Stimulated activated CD8-positive, alpha-beta memory T cell treated with anti-CD3 and anti-CD28 coated beads, Interleukin-12 subunit alpha, Interleukin-12 subunit beta, amount 100 ng/mL, for 24 hours (primary cell): ENCODE measurements at regions not wholly inside any gene's neighbourhood (a gene's known extent, or its start where the extent isn't known, plus 50 kb on each side); places are given as distances from the start of the nearest gene placed in this dataset.

ENCODE experiments used
- DNase-seq: peaks from one replicate; pipeline ENCODE4 v3.0.0-alpha.2; 2020; ENCODE audit errors: extremely low read depth

- DNase-seq, result no peak
These were observed 79.5 kb downstream of the IRF2BPL start for GRCh38 chr14:76948976-76949375.

GRCh38 chr14:76948213-76948947 lies 80.1 kb downstream of the IRF2BPL start:
- DNase-seq, result no peak

GRCh38 chr14:76947838-76948184 lies 80.7 kb downstream of the IRF2BPL start:
- DNase-seq, result no peak

DNA sequence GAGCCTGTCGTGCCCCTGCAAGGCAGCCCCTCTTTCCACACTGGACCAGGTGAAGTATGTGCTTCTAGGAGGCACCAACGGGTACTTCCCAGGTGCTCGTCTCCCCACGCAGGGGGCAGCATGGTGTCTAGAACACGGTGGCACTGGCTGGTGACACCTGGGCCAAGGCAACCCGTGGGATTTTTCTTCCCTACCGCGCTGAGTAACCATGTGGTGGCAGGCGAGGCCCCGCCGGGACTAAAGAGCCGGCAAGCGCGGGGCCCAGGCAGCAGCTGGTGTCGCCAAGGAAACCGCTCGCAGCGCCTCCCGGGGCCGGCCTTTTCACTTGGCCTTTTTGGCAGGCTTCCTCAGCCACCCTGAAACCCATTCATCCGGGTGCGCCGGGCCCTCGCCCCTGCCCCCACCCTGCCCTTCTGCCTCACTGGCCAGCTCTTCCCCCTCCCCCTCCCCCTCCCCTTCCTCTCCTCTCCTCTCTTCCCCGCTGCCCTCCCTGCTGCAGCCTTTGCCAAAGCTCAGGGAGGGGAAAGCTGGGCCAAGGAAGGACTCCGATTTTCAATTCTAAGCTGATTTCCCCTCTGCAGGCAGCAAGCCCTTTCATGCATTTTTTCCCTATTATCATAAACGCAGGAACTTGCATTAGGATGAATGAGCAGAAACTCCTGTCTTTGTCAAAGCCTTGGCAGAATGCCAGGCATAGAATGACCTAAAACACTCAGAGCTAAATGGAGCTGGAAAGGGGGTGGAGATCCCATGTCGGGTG lies 81.2 kb downstream of the IRF2BPL start:
- peak; percentile 53 for DNase-seq

DNA sequence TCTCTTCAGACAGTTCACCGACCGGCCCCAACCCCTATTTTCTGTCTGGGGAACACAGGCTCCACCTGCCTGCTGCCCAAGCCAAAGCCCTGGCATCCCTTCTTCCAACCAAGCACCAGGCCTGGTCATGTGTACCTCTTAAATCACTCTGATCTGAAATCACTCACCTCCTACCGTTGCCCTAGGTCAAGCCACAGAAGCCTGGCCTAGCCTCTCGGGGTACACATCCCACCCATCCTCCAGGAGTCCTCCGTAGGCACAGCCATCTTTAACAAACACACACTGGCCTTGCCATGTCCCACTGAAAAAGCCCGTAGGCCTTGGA lies 81.8 kb downstream of the IRF2BPL start:
- no peak for DNase-seq

DNA sequence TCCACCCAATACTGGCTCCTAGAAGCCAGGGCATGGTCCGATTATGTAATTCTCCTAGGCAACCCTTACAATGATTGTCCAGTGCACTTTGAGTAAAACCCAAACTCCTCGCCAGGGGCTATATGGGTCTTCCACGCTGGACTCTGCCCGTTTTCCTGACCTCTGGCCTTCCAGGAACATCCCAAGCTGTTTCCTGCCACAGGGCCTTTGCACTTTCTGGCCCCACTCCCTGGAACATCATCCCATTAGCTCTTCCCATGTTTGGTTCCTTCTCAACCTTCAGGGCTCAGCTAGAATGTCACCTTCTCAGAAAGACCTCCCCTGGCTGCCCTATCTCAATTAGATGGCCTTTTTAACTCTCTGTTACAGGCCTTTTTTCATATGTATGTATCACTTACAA lies 85.4 kb downstream of the IRF2BPL start:
- DNase-seq, result no peak

GRCh38 chr14:76941946-76942805 lies 86.3 kb downstream of the IRF2BPL start:
- DNase-seq, result no peak

GRCh38 chr14:76941544-76941943 lies 87.0 kb downstream of the IRF2BPL start:
- DNase-seq, result no peak

GRCh38 chr14:76940021-76940760 lies 88.3 kb downstream of the IRF2BPL start:
- no peak for DNase-seq

DNA sequence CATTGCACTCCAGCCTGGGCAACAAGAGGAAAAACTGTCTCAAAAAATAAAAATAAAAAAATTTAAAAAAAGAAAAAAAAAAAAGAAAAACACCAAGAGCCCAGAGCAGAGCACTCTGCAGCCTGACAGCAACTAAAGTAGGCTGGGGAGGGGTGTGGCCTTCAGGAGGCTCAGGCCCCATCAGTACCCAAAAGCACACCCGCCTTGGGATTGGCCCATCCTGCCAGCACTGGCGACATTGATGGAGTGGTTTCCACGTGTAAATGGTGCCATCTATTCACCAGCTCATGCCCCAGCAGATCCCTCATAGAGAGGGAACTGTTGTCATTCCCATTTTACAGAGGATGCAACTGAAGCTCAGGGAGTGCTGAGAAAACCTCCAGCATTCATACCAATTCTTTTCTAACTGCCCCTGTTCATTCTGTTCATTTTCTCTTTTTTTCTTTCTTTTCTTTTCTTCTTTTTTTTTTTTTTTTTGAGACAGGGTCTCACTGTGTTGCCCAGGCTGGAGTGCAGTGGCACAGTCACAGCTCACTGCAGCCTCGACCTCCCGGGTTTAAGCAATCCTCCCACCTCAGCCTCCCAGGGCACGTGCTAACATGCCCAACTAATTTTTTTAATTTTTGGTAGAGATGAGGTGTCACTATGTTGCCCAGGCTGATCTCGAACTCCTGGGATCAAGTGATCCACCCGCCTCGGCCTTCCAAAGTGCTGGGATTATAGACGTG lies 89.3 kb downstream of the IRF2BPL start:
- DNase-seq, result no peak

DNA sequence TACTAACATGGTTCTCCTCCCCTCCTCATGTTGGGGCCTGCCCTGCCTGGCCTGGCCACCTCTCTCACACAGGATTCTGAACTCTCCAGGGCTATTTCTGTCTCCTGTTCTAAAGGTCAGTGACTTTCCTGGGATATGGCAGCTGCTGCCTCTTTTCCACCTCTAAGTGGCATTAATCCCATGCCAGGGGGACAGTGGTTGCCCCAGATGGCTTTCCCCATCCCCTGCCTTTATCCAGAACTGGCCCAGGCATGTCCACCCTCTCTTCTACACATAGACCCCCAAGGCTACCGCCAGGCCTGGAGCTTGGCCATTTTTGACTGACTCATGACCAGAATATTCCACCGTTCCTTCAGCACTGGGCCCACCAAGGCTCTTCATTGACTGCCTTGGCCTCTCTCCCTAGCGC lies 90.4 kb downstream of the IRF2BPL start:
- DNase-seq, result no peak

DNA sequence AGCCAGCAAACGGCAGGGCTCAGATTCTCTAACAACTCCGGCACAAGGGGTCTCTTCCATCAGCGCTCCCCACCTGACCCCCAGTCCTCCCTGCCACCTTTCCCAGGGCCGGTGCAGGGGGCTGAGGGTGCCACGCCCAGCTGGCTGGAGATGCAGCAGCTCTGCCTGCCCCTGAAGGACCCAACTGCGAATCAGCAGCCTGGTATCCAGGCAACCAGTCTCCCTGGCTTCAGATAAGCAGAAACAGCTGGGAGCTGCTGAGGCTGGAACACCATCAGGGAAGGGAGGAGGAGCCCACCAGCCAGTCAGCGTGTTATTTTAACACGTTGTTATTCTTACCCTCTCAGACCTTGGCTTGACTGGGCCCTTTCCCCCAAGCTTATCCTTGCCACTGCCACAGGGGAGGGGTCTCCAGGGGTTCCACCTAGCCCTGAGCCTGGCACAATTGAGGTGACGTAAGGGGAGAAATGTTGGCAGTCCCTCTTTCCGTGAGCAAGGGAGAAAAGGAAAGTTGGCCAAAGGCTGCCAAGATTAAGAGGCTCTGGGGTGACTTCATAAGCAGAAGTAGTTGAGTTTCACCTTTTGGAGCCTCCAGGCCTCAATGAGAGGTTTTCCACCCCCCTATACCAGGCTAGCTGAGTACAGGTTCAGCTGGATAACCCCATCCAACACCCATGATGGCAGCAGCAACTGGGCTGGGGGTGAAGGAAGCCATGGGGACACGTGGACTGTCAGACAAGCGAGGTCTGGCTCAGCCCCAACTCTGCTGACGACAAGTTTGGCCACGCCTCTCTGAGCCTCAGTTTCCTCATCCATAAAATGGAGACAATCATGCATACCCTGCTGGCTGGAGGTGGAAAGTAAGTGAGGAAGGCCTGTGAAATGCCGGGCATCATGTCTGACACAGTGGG lies 91.1 kb downstream of the IRF2BPL start:
- no peak for DNase-seq

- no peak for DNase-seq
These were observed 92.0 kb downstream of the IRF2BPL start for GRCh38 chr14:76936483-76936882.

DNA sequence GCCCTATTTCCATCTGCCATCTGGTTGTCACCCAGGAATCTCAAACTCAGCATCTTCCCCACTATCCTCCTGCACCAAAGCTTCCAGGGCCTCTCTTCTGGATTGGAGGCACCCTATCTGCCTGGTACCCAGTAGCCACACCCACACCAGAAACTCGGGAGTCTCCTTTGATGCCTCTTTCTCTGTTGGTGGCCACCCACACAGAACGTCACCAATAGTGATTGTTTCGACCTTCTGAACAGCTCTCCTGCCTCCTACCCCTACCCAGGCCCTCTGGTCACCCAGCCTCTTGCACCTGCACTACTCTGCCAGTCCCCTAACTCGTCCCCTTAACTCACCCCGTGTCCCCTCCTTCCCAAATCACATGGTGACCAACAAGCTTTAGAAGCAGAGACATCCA lies 95.0 kb downstream of the IRF2BPL start:
- DNase-seq, result no peak

DNA sequence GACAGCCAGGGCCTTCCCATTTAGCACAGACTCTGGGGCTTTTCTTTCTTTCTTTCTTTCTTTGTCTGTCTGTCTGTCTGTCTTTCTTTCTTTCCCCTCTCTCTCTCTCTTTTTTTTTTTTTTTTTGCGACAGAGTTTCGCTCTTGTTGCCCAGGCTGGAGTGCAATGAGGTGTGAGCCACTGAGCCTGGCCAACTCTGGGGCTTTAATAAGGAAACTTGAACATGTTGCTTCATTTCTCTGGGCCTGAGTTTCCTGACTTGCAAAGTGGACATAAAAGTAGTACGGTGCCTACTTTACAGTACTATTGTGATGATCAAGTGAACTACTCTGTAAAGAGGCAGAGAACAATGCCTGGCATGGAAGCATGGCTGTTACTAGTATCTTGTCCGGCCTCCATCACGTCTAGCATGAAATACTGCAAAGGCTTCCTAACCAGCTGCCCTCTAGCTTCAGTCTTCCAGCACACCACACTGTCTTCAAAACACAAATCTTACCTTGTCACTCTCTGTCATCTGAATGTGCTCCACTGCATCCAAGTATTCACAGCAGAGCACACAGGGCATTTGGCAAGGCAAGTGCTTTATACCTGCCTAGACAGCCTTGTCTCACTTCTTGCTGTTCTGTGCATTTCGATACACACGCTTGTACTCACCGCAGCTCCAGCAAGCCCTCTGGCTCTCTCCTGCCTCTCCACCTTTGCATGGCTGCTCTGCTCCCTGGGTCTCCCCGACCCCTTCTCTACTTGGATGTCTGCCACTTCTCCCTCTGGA lies 96.7 kb downstream of the IRF2BPL start:
- no peak for DNase-seq

- no peak for DNase-seq
These were observed 98.0 kb downstream of the IRF2BPL start for GRCh38 chr14:76930549-76930948.

DNA sequence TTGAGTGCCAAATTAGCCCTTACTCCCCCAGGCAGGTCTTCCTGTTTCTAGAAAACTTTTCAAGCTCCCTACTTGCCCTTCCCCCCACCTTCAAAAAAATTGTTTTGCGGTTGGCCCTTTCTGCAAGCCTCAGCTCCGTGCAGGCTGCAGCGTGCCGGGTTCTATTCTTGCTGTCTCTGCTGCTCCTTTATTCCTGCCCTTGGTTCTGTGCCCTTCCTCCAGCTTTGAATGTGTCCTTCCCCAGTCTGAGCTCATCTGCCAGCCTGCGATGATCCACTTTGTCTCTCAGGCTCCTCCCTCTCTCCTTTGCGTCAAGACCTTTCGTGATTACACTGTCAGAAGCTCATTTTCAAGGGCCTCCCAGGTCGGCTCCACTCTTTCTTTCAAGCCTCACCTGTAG lies 98.6 kb downstream of the IRF2BPL start:
- DNase-seq, result no peak

- no peak for DNase-seq
These were observed 100.4 kb downstream of the IRF2BPL start for GRCh38 chr14:76927971-76928700.
